NCI-H1105 (cell line): ENCODE measurements at regions not wholly inside any gene's neighbourhood (a gene's known extent, or its start where the extent isn't known, plus 50 kb on each side); places are given as distances from the start of the nearest gene placed in this dataset.

Experiments used
- DNase-seq: peaks from one replicate; lab custom pipeline; 2025; lab: John Stamatoyannopoulos, UW

DNA sequence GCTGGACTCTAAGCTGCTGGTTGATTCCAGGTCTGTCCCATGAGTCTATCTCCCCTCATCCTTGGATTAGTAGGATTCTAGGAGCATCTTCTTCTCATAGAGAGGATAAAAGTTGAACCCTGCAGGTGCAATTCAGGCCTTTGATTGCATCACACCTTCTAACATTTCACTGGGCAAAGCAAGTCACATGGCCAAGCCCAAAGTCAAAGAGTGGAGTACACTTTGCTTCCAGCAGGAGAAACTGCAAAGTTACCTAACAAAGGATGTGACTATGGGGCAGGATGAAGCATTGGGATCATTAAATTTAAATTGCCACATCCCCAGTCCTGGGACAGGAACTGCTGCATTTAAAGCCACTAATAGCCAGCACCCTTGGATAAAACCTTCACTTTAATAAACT, 51.0 kb upstream of the EGFLAM start:
- DNase-seq = no peak

DNA sequence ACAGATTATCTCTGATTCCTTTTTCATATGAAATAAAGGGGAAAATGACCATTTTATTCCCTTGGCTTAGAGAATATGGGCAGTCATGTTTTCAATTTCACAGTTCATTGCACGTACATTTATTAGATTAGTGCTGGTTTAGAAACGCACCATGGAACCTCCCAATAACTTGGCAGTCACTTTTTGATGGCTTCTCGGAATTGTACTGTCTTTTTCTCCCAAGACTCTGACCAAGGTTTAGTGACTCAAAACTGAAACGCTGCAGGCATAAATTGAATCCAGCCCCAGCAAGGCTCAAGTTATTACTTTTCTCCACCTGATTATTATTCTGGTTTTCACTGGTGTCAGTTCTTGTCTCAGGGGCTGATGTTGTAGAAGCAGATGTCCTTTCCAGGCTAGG, 55.6 kb upstream of the EGFLAM start:
- DNase-seq = no peak

DNA sequence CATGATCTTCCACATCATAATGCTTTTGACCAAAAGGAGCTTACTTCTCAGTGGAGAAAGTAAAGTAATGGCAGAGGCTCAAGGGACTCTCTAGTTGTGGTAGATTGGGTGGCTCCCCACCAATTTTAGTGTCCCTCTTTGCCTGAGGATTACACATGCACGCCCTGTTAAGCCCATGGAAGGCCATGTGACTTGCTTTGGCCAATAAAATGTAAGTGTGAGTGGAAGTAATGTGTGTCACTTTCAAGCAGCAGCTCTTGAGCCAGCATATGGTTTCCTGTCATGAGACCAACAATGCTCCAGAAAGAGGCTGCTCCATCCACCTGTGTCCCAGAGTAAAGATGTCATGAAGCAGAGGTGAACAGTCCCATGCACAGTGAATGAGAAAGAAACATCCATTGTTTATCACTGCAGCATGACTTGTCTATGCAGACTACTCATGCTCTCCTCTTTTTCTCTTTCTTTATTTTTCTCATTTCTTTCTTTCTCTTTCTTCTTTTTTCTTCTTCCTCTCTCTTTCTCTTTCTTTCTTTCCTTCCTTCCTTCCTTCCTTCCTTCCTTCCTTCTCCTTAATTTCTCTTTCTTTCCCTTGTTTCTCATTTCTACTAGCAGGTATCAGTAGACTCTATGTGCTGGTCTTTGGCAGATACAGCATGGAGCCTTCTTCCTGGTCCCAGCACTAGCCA, 57.3 kb upstream of the EGFLAM start:
- DNase-seq = no peak

DNA sequence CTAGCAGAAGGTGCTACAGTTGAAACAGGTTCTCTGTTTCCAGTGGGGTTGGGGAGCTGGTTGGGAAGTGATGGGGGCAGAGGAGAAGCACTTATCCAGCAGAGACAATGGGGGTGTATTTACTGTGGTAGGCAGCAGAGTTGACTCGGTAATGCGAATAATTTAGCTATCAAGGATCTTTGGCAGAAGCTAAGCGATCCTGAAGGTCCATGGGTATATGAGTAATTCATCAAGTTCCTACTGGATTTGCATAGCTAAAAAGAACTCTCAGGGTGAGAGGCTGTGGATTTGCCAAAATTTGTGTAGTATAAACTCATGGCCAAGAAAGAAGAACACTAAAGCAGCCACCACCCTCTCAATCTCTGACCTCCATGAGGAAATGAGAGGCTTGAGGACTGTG, 61.2 kb upstream of the EGFLAM start:
- DNase-seq = no peak

DNA sequence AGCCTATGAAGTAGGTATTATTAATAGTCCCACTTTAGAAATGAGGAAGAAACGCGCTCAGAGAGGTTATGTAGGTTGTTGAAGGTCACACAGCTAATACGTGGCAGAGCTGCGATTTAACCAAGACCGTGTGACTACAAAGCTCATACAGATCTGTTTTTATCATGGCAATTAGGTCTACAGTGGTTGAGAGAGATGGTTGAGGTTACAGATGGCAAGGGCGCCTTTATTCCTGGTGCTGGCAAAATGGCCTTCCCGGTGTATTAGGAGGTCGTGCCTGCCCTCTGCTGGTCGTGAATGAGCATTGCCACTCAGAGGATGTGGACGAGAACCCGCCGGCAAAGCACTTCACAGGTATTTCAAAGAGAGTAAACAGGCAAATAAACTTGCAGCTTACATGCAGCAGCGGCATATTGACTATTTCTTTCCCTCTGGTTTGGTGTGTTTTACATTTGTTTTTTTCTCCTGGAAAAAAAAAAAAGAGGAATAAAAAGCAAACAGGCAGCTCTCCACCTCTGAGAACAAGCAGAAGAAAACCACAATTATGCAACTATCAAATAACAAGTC, 65.3 kb upstream of the EGFLAM start:
- peak; percentile 69 for DNase-seq

DNA sequence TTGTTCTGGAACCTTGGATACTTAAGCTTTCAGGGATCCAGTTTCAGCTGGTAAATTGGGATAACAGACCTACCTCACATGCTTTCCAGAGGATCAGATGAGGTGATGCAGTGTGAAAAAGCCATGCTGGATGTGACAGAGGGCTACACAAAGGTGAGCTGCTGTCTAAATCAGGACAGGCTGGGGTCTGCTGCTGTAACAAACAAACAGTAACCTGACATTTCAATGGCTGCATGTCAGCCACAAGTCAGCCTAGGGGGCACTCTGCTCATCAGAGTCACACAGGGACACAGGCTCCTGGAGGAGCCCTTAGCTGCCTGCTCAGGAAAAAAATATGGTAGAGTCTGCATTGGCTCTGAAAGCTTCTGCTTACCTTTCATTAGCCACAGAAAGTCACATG, 66.7 kb upstream of the EGFLAM start:
- no peak for DNase-seq

DNA sequence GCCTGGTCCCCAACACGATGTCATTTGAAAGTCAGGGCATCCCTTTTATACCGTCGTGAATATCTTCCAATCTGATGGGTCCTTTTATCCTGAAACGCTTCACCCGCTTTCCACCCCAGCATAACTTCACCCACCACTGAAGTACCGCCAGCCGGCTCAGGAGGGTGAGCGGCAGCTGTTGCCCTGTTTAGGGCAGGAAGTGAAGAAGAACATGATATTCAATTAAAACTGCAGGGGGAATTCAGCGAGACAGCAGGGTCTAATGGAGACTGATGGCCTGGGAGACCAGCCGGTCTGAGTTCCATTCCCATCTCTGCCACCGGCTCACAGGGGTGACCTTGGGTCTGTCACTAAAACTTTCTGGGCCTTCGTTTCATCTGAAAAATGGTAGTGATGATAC, 68.2 kb upstream of the EGFLAM start:
- DNase-seq = no peak

DNA sequence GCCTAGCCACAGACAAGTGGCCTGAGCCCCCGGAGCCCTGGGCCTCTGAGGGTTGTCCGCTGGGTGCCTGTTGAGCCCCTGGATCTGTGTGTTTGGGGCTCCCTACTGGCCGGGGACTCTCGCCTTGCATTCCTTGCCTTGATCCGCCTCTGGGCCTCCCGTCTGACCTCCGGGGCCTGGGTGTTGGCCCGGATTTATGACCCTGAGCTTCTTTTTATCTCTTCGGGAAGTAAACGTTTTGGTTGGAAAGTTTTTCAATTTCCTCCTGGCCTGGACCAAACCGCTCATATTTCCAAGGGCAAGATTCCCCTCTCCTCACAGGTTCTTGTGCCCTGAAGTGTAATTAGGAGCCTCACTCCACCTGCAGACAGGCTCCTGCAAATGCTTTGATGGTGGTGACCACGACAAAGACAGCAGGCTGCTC, 69.3 kb upstream of the EGFLAM start:
- no peak for DNase-seq

DNA sequence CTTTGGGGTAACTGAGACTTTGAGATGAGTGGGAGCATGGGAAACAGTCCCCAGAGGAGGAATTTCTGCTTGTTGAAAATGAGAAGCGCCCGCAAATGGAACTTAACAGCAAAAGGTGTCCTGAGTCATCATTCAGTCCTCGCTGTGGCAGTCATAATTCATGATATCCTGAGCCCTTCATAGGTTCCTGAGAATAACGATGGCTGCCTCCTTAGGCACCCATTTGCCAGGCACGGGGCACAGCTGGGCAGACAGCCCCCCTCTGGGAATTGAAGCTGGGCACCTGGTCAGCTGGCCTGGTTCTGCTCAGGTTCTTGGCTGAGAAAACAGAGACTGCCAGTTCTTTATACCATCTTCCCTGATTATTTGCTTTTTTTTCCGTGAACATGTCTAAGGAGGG, 69.8 kb upstream of the EGFLAM start:
- no peak for DNase-seq

DNA sequence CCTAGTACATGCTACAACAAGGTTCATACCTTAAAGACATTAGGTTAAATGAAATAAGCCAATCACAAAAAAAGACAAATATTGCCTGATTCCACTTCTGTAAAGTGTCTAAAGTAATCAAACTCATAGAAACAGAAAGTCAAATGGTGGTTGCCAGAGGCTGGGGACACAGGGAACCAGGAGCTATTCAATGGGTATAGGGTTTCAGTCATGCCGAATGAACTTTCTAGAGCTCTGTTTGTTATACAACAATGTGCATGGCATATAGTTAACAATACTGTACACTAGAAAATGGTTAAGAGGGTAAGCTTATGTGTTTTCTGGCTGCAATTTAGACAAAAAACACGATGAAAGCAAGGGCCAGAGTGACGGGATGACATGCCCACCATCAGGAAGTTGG, 70.8 kb upstream of the EGFLAM start:
- no peak for DNase-seq

DNA sequence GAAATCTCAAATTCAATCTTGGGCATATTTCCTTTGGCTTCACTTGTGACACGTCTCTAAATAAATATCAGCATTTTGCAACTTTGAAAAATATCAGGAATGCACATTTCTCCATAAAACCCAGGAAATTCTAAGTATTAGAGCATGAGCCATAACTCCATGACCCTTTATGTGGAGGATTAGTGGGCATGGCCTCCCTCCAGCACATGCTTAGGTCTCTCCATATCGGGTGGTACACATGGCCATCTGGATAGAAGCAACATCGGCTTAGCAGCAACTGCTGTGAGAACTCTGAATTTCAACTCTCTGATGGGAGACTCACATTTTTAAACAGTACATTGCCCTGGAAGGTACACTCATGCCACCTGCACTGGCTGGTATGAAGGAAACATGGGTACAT, 73.7 kb upstream of the EGFLAM start:
- no peak for DNase-seq

DNA sequence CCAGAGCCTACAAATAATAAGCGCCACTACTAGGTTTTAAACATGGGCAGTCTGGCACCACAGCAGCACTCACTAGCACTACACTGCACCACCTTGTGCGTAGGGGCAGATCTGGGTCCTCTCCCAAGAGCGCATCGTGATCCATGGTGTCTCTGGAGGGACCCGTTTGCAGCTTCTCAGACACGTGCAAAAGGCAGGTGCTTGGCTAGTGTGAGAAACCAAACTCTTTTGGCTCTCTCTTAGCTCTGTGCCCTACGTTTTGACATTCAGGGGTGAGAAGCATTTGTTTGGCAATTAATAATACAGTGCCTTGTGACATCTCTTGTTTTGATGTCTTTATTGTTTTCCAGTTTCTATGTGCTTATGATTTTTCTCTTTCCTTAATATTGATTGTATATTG, 75.4 kb upstream of the EGFLAM start:
- no peak for DNase-seq

DNA sequence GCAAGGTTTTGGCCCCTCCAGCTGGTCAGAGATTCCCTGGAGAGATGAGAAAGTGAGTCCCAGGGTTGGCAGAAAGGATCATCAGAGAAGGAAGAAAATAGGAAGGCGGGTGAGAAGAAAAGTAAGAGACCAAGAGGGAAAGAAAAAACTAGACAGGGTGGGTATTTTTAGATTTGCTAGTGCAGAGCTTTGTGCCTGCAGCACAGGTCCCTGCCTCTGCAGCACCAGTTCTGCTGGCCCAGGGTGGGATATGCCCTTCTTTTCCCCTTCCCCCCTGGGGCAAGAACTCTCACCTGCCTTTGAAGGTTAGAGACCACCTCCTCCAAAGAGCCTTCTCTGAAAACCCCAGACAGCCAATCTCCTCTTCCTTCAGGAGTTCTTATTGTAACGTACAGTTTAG, 90.3 kb upstream of the EGFLAM start:
- no peak for DNase-seq

DNA sequence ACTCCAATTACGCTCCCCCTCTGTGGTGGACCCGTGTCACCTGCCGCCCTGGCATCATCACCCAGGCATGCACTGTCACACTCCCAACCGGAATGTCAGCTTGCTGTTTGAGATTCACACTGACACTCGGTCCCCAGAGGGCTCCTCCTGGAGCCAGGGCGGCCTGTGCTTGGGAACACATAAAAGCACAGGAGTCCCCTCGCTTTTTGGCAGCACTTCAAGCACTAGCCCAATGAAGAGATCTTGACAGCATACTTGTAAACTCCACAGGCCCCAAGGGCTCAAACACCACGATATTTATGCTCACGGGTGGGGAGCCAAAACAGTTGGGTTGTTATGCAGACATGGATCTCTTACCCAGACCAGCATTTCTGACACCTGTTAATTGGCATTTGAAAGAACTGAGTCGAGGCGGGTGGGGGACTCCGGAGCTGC, 90.8 kb upstream of the EGFLAM start:
- peak; percentile 41 for DNase-seq

DNA sequence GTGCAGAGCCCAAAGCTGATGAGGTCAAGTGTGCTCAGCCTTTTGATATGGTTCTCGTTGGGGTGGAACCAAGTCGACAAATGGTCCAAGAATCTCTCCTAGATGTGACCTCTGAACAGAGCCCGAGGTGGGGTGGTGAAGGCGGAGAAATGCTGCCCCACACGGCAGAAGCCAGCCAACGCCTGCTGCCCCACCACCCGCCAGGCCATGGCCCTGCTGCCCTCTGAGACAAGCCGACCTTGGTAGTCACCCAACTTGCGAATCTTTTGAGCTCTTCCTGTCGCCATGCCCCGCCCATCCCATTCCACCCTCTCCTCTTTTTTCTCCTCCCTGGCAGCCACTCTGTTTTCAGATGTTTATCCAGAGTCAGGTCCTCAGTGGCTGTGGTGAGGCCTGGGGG, 91.5 kb upstream of the EGFLAM start:
- no peak for DNase-seq

DNA sequence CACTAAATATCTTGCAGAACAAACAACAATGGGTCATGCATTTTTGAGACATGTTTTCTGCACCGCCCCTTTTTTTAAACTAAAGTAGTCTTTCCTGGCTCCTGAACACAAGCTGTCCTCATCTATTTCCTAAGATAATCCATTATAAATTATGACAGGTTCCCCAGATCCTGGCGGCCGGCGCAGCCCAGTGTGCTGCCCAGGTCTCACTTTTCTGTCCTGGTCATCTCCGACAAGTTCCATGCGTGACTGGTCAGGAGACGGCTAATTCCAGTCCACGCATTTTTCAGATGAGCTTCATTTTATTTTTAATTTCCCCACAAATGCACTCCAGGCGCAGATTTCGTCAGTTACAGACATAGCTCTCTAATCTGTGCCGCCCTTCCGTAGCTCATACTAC, 92.9 kb upstream of the EGFLAM start:
- no peak for DNase-seq

DNA sequence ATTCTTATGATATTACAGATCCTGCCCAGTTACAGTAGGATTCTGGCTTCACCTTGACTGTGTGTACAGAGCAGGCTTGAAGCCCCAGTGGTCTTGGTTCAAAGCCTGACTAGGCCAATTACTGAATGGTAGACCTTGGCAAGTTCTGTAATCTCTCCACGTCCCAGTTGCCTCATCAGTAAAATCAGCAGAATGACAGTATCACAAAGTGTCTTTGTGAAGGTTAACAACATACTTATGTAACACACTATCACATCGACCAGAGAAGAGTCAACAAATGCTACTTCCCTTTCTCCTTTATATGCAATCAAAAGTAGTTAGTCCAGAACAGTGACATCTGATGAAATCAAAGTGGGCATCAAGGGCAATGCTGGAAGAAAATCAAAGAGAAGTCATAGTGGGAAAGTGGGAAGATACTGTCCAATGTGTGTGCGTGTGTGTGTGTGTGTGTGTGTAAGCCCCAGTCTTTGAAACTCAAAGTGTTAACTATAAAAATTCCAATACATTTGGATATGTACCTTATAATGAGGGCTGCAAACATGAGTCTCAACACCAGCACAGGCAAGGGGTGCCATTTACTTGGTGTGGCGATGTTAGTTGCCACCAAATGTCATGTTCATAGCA, 93.5 kb upstream of the EGFLAM start:
- no peak for DNase-seq

DNA sequence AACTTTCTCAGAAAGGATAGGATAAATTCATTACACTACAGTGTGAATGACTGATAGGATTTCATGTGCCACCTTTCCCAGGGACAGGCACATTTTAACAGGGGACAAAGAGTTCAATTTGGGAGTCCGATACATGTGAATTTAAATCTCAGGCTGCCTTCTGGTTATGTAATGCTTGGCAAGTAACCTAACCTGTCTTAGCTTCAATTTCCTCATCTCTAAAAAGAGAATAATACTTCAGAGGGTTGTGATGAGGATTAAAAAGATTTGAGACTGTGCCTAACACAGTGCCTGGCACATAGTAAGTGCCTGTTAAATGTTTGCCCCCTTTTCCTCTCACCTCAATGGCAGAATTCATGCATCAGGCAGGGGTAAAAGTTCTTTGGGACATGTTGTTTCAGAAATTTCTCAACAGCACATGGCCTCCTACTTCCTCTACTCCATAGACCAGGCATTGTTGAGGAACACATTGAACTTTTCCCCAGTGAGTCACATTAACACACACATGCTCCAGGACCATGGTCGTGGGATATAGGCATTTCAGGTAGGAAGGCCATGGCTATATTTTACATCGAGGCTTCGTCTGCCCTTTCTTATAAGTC, 94.6 kb upstream of the EGFLAM start:
- DNase-seq = no peak

DNA sequence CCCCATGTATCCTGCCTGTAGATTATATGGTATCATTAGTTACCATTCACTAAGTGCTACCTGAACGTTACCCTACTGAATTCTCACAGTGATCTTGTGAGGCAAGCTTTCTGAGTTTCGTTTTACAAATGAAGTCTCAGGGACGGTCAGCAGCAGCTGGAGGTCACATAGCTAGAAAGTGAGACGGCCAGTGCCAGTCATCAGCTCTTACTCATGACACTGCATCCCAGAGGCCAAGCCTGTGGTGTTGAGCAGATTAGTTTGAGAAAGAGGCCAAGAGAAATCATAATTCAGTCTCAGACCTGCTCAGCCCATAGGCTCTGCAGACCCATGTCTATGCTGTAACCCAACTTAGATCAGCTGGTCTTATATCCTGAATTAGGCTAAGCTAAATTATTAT, 95.7 kb upstream of the EGFLAM start:
- no peak for DNase-seq

DNA sequence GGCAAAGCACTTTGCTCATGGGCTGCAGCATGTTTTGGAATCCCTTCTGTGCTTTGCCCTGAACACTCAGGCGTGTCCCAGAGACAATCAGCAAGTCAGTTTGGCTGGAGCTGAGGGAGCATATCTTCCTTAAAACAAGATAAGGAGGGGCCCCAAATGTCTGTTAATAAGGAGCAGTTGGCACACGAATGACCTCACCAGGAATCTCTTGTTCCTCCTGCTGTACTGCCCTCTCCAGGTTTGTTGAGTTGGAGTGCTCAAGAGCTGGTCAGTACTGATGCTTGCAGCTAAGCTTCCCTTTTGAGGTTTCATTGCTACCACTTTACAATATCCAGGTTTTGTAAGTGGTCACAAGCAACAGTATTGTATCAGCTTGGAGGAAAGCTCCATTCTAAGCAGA, 101.3 kb upstream of the EGFLAM start:
- DNase-seq = no peak

DNA sequence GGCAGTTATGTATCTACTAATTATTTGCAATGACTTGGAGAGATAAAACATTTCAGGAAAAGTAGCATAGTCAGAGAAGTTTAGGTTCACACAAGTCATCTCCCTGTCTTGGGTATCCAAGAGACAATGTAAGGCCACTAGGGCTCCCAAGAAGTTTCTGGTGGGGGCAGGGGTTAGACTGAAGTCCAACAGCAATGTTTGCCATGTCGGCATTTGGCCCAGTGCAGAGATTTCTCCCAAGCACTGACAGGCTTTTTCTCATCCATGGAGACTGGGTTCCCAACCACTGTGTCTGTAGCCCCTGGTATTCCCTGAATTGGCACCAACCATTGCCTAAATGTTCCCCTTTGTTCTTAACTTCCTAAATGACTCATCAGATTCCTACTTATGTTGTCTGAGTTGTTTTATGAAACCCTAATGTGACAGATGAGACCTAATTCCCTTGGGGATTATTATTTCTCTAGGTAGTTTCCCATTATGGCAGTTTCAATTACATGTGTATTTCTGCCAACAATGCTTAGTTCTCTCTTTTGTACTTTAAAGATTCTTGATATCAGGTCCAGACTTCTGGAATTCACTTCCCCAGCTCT, 103.6 kb upstream of the EGFLAM start:
- no peak for DNase-seq

DNA sequence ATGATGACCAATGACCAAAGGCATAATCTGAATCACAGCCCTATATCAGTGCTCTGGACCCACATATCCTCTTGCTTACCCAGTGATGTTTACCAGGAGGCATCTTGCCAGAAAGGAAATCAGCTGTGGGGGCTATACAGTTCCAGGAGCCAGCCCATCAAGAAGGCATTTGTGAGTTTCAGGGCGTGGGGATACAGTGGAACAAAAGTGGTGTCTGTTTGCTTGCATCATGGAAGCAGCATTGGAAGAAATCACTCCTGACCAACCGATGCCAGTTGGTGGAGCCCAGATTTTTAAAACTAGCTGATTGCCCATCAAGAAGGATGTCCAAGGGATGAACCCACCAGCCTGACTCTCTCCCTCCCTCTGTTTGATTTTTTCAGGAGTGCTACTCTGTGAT, 106.5 kb upstream of the EGFLAM start:
- no peak for DNase-seq

DNA sequence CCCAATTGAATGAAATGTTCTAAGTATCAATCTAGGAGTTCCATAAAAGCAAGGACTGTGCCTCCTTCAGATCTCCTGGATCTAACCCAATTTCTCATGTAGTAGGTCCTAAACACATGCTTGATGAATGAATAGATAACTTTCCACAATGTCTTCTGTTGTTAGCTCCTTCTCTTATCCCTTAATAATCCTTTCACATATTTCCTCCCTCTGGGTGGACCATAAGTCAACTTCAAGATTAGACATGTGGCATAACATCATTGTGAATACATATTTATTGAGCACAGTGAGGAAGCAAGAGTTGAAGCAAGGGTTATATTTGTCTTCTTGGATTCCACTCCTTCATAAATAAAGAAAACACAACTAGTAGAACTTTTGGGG, 108.6 kb upstream of the EGFLAM start:
- DNase-seq = no peak
